ENCODE measurements at regions not wholly inside any gene's neighbourhood (a gene's known extent, or its start where the extent isn't known, plus 50 kb on each side); places are given as distances from the start of the nearest gene placed in this dataset.

- no peaks in the 10 kb centered on the region for H3K9me3 Mint-ChIP-seq
- H3K4me3 Mint-ChIP-seq: no peak overlapping the region
- H3K27ac Mint-ChIP-seq: no peak overlapping the region
- H3K4me1 Mint-ChIP-seq: no peaks in the 10 kb centered on the region
- DNase-seq: no peak
- peaks cover 32% of the 10 kb centered on the region for H3K27me3 Mint-ChIP-seq (ENCODE audit: low read depth, poor library complexity)
- no peak for TF ChIP-seq CTCF (IDR thresholded peaks at IDR 0.05)
- no peaks in the 10 kb centered on the region for H3K36me3 Mint-ChIP-seq (ENCODE audit: low read depth)
Observed at GRCh38 chr1:37171691-37172090, 137.4 kb upstream of the GRIK3 start.

- Mint-ChIP-seq H3K27ac (no peak overlapping the region), H3K9me3 (no peaks in the 10 kb centered on the region), H3K4me1 (no peaks in the 10 kb centered on the region), H3K4me3 (no peak overlapping the region), H3K27me3 (ENCODE audit: low read depth, poor library complexity) (peaks cover 34% of the 10 kb centered on the region), H3K36me3 (ENCODE audit: low read depth) (no peaks in the 10 kb centered on the region)
- TF ChIP-seq CTCF (IDR thresholded peaks at IDR 0.05): no peak
- no peak for DNase-seq
Observed at GRCh38 chr1:37174341-37174740, 140.0 kb upstream of the GRIK3 start.

- TF ChIP-seq CTCF (IDR thresholded peaks at IDR 0.05): no peak
- H3K27me3 Mint-ChIP-seq (ENCODE audit: low read depth, poor library complexity): peaks cover 38% of the 10 kb centered on the region
- no peak overlapping the region for H3K27ac Mint-ChIP-seq
- no peak for DNase-seq
- no peaks in the 10 kb centered on the region for H3K9me3 Mint-ChIP-seq
- H3K4me3 Mint-ChIP-seq: no peak overlapping the region
- no peaks in the 10 kb centered on the region for H3K36me3 Mint-ChIP-seq (ENCODE audit: low read depth)
- no peaks in the 10 kb centered on the region for H3K4me1 Mint-ChIP-seq
Observed at GRCh38 chr1:37174876-37175275, 140.6 kb upstream of the GRIK3 start.

- Mint-ChIP-seq H3K4me1 (no peaks in the 10 kb centered on the region), H3K9me3 (no peaks in the 10 kb centered on the region), H3K27ac (no peak overlapping the region), H3K27me3 (ENCODE audit: low read depth, poor library complexity) (peaks cover 35% of the 10 kb centered on the region), H3K4me3 (no peak overlapping the region), H3K36me3 (ENCODE audit: low read depth) (no peaks in the 10 kb centered on the region)
- DNase-seq: no peak
- no peak for TF ChIP-seq CTCF (IDR thresholded peaks at IDR 0.05)
Observed at GRCh38 chr1:37175666-37176215, 141.4 kb upstream of the GRIK3 start.

- Mint-ChIP-seq H3K27me3 (ENCODE audit: low read depth, poor library complexity) (peaks cover 35% of the 10 kb centered on the region), H3K36me3 (ENCODE audit: low read depth) (no peaks in the 10 kb centered on the region), H3K4me3 (no peak overlapping the region), H3K27ac (no peak overlapping the region), H3K9me3 (no peaks in the 10 kb centered on the region), H3K4me1 (no peaks in the 10 kb centered on the region)
- no peak for DNase-seq
- no peak for TF ChIP-seq CTCF (IDR thresholded peaks at IDR 0.05)
Observed at GRCh38 chr1:37176269-37176668, 142.0 kb upstream of the GRIK3 start.

GRCh38 chr1:37177230-37177864, 143.0 kb upstream of the GRIK3 start:
- H3K4me3 Mint-ChIP-seq: no peak overlapping the region
- peak; percentile 44 for DNase-seq
- TF ChIP-seq CTCF (IDR thresholded peaks at IDR 0.05): peak; percentile 38
- H3K4me1 Mint-ChIP-seq: no peaks in the 10 kb centered on the region
- peaks cover 35% of the 10 kb centered on the region for H3K27me3 Mint-ChIP-seq (ENCODE audit: low read depth, poor library complexity)
- H3K9me3 Mint-ChIP-seq: no peaks in the 10 kb centered on the region
- H3K36me3 Mint-ChIP-seq (ENCODE audit: low read depth): no peaks in the 10 kb centered on the region
- H3K27ac Mint-ChIP-seq: no peak overlapping the region

All from nephron progenitor cell (in vitro differentiated cells).